GM21447 (cell line): ENCODE measurements at regions not wholly inside any gene's neighbourhood (a gene's known extent, or its start where the extent isn't known, plus 50 kb on each side); places are given as distances from the start of the nearest gene placed in this dataset.
"Not testable (repeated sequence)": the region's sequence is repeated elsewhere in the genome, so short reads cannot be mapped to it uniquely, and the experiment has no call there.

ENCODE experiments used
- ATAC-seq: cut with Tn5 transposase; IDR thresholded peaks from one replicate; pipeline ENCODE4 v1.9.1; 2021; ENCODE audit not compliant: unreplicated experiment

GRCh38 chr7:16933296-16934279, 51.8 kb upstream of the AGR3 start:
- no peak for ATAC-seq

- ATAC-seq = no peak
Measured at GRCh38 chr7:16934722-16935340, 53.0 kb upstream of the AGR3 start.

GRCh38 chr7:16935341-16935735, 53.6 kb upstream of the AGR3 start:
- ATAC-seq = no peak

GRCh38 chr7:16936626-16937422, 55.0 kb upstream of the AGR3 start:
- no peak for ATAC-seq

- no peak for ATAC-seq
Measured at GRCh38 chr7:16939161-16939560, 57.4 kb upstream of the AGR3 start.

- no peak for ATAC-seq
Measured at GRCh38 chr7:16940776-16941175, 59.0 kb upstream of the AGR3 start.

GRCh38 chr7:16942929-16943509, 61.2 kb upstream of the AGR3 start:
- no peak for ATAC-seq

GRCh38 chr7:16944936-16945335, 63.2 kb upstream of the AGR3 start:
- ATAC-seq = no peak

- ATAC-seq = no peak
Measured at GRCh38 chr7:16945372-16945771, 63.6 kb upstream of the AGR3 start.

- ATAC-seq = not testable (repeated sequence)
Measured at GRCh38 chr7:16948110-16948509, 66.3 kb upstream of the AGR3 start.

- no peak for ATAC-seq
Measured at GRCh38 chr7:16951483-16952080, 69.8 kb upstream of the AGR3 start.

GRCh38 chr7:16954321-16954720, 72.5 kb upstream of the AGR3 start:
- ATAC-seq = no peak

GRCh38 chr7:16958724-16959123, 76.9 kb upstream of the AGR3 start:
- no peak for ATAC-seq

GRCh38 chr7:16960337-16960965, 78.7 kb upstream of the AGR3 start:
- no peak for ATAC-seq

- no peak for ATAC-seq
Measured at GRCh38 chr7:16961641-16962040, 79.9 kb upstream of the AGR3 start.

- ATAC-seq = no peak
Measured at GRCh38 chr7:16963044-16963443, 81.3 kb upstream of the AGR3 start.

- ATAC-seq = not testable (repeated sequence)
Measured at GRCh38 chr7:16965697-16966096, 83.9 kb upstream of the AGR3 start.

- ATAC-seq = no peak
Measured at GRCh38 chr7:16967300-16967811, 85.6 kb upstream of the AGR3 start.

GRCh38 chr7:16970732-16971482, 89.1 kb upstream of the AGR3 start:
- no peak for ATAC-seq
